ENCODE measurements at regions not wholly inside any gene's neighbourhood (a gene's known extent, or its start where the extent isn't known, plus 50 kb on each side); places are given as distances from the start of the nearest gene placed in this dataset.

DNA sequence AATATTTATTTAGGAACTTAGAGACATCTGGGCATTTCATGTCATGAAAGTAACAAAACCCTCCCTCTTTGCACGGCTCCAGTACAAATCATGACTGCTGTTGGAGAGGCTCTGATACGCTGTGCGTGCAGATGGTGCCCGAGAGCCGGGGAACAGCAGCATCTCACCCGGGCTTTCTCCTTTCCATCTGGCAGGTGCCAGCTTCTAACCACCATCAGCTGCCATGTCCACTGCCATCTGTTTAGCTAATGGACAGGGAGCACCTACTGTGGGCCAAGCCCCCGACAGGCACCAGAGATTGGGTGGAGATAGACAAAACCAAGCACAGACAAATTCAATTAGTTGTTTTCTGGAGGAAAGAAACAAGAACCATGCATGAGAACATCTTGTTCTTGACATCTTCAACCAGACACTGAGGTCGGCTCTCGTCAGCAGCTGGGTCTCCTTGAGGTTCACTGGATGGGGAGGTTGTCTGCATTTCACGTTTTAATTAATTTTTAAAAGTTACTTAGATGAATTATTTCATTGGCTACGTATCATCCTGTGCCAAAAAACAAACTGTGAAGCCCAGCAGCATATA is 323.7 kb downstream of the THBS2 start:
- Histone ChIP-seq H3K9me3 (ENCODE audit: control insufficient read depth in 1 of 2, insufficient read depth in 1 of 2, low read length in 2 of 2) (peaks cover 0 to 12% of the 10 kb centered on the region in 2 experiments), H3K27me3 (ENCODE audit: control insufficient read depth in 1 of 2, insufficient read depth in 2 of 2, low read length in 2 of 2) (peaks cover 1 to 5% of the 10 kb centered on the region in 2 experiments), H3K4me1 (ENCODE audit: insufficient read depth, low read length) (no peaks in the 10 kb centered on the region), H3K27ac (ENCODE audit: low read depth in 1 of 2, low read length in 2 of 2) (no peak overlapping the region), H3K4me3 (ENCODE audit: low read length) (no peak overlapping the region), H3K36me3 (ENCODE audit: insufficient read depth, low read length) (no peaks in the 10 kb centered on the region)
- POLR2A ChIA-PET: no interaction called here
- Mint-ChIP-seq H3K9me3 (no peaks in the 10 kb centered on the region), H3K27ac (no peak overlapping the region), H3K27me3 (peaks cover 18% of the 10 kb centered on the region), H3K4me3 (no peak overlapping the region), H3K36me3 (ENCODE audit: low read depth) (no peaks in the 10 kb centered on the region), H3K4me1 (ENCODE audit: low read depth) (no peaks in the 10 kb centered on the region)
- intact Hi-C loops (cut with DNase I, micrococcal nuclease): no loop called here
- no peak for TF ChIP-seq CTCF (IDR thresholded peaks at IDR 0.05)
- DNase-seq (no peak), ATAC-seq (ENCODE audit: poor library complexity) (no peak)
- CTCF ChIA-PET: no interaction called here

GRCh38 chr6:168928012-168928411 is 325.6 kb downstream of the THBS2 start:
- no peaks in the 10 kb centered on the region for H3K36me3 Mint-ChIP-seq (ENCODE audit: low read depth)
- H3K9me3 ChIP-seq (ENCODE audit: control insufficient read depth in 1 of 2, insufficient read depth in 1 of 2, low read length in 2 of 2): peaks cover 0 to 12% of the 10 kb centered on the region in 2 experiments
- peaks cover 11% of the 10 kb centered on the region for H3K27me3 Mint-ChIP-seq
- H3K4me3 Mint-ChIP-seq: no peak overlapping the region
- no peak overlapping the region for H3K27ac ChIP-seq (ENCODE audit: low read depth in 1 of 2, low read length in 2 of 2)
- DNase-seq: no peak
- CTCF ChIA-PET: no interaction called here
- no peaks in the 10 kb centered on the region for H3K4me1 ChIP-seq (ENCODE audit: insufficient read depth, low read length)
- H3K4me3 ChIP-seq (ENCODE audit: low read length): no peak overlapping the region
- no peaks in the 10 kb centered on the region for H3K4me1 Mint-ChIP-seq (ENCODE audit: low read depth)
- no peak for ATAC-seq (ENCODE audit: poor library complexity)
- intact Hi-C loops (cut with DNase I, micrococcal nuclease): no loop called here
- TF ChIP-seq CTCF (IDR thresholded peaks at IDR 0.05): no peak
- H3K9me3 Mint-ChIP-seq: no peaks in the 10 kb centered on the region
- POLR2A ChIA-PET: no interaction called here
- no peaks in the 10 kb centered on the region for H3K36me3 ChIP-seq (ENCODE audit: insufficient read depth, low read length)
- no peak overlapping the region for H3K27ac Mint-ChIP-seq
- peaks cover 0 to 3% of the 10 kb centered on the region in 2 experiments for H3K27me3 ChIP-seq (ENCODE audit: control insufficient read depth in 1 of 2, insufficient read depth in 2 of 2, low read length in 2 of 2)

DNA sequence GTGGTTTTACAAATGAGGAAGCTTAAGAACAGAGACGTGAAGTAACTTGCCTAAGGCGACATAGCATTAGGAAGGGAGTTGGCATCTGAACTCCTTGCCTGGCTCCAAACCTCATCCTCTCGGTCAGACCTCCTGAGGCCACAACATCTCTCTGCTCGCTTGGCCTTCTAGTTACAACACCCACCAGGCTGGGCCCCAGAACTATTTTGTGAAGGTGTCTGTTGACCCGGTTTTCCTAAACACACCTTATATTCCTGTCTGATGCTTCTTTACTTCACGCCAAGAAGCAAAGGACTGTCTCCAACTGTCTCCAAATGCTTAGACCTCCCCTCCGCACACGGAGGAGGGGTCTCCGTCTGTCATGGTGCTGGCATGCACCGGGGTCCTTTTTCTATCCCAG is 326.6 kb downstream of the THBS2 start:
- no peak for ATAC-seq (ENCODE audit: poor library complexity)
- H3K4me3 Mint-ChIP-seq: no peak overlapping the region
- intact Hi-C loops (cut with DNase I, micrococcal nuclease): no loop called here
- no peak overlapping the region for H3K4me3 ChIP-seq (ENCODE audit: low read length)
- peaks cover 0 to 6% of the 10 kb centered on the region in 2 experiments for H3K9me3 ChIP-seq (ENCODE audit: control insufficient read depth in 1 of 2, insufficient read depth in 1 of 2, low read length in 2 of 2)
- no peaks in the 10 kb centered on the region for H3K9me3 Mint-ChIP-seq
- CTCF ChIA-PET: no interaction called here
- H3K36me3 Mint-ChIP-seq (ENCODE audit: low read depth): no peaks in the 10 kb centered on the region
- peaks cover 11% of the 10 kb centered on the region for H3K27me3 Mint-ChIP-seq
- H3K36me3 ChIP-seq (ENCODE audit: insufficient read depth, low read length): no peaks in the 10 kb centered on the region
- no peaks in the 10 kb centered on the region for H3K4me1 ChIP-seq (ENCODE audit: insufficient read depth, low read length)
- no peaks in the 10 kb centered on the region for H3K4me1 Mint-ChIP-seq (ENCODE audit: low read depth)
- TF ChIP-seq CTCF (IDR thresholded peaks at IDR 0.05): no peak
- DNase-seq: no peak
- H3K27ac ChIP-seq (ENCODE audit: low read depth in 1 of 2, low read length in 2 of 2): no peak overlapping the region
- POLR2A ChIA-PET: no interaction called here
- no peak overlapping the region for H3K27ac Mint-ChIP-seq
- peaks cover 0 to 3% of the 10 kb centered on the region in 2 experiments for H3K27me3 ChIP-seq (ENCODE audit: control insufficient read depth in 1 of 2, insufficient read depth in 2 of 2, low read length in 2 of 2)
